CD14-positive monocyte (primary cell): ENCODE measurements at regions not wholly inside any gene's neighbourhood (a gene's known extent, or its start where the extent isn't known, plus 50 kb on each side); places are given as distances from the start of the nearest gene placed in this dataset.

Experiments used
- DNase-seq, 3 donors: peaks; one replicate each; pipeline ENCODE4 v3.0.0-alpha.2; 2011 to 2022
- H2AFZ ChIP-seq: 2 replicates; pipeline ENCODE4 v1.6.0; 2012; ENCODE audit warnings: mild to moderate bottlenecking, low read depth, low read length, inconsistent platforms; ENCODE audit not compliant: insufficient read depth, poor library complexity, severe bottlenecking
- H3K27ac ChIP-seq, 2 donors: 1 replicate in 1 of 2; 2 replicates in 1 of 2; pipeline ENCODE4 v1.5.1; 2012 to 2013; ENCODE audit warnings: low read length in 2 of 2, control low read depth in 1 of 2, inconsistent platforms in 1 of 2, low read depth in 1 of 2, mild to moderate bottlenecking in 1 of 2
- H3K27me3 ChIP-seq, 2 donors: one replicate each; pipeline versions ENCODE4 v1.6.0 to v1.6.1; 2011 to 2013; ENCODE audit warnings: low read length in 2 of 2; ENCODE audit not compliant: control insufficient read depth in 2 of 2, insufficient read depth in 2 of 2
- H3K36me3 ChIP-seq, 2 donors: replicated peaks in 1 of 2; 1 replicate in 1 of 2; 2 replicates in 1 of 2; pipeline versions ENCODE4 v1.5.1 to v1.6.1; 2012 to 2013; ENCODE audit warnings: low read length in 2 of 2, control low read depth in 1 of 2, inconsistent platforms in 1 of 2, mild to moderate bottlenecking in 1 of 2; ENCODE audit not compliant: insufficient read depth in 2 of 2, control insufficient read depth in 1 of 2
- H3K4me1 ChIP-seq, 2 donors: 1 replicate in 1 of 2; 2 replicates in 1 of 2; pipeline versions ENCODE4 v1.5.1 to v1.6.1; 2012 to 2013; ENCODE audit warnings: low read length in 2 of 2, control low read depth in 1 of 2, inconsistent platforms in 1 of 2, mild to moderate bottlenecking in 1 of 2, moderate library complexity in 1 of 2; ENCODE audit not compliant: insufficient read depth in 2 of 2, control insufficient read depth in 1 of 2
- H3K4me2 ChIP-seq: replicated peaks from 2 replicates; pipeline ENCODE3; 2012; ENCODE audit warnings: low read length, moderate library complexity, mild to moderate bottlenecking; ENCODE audit not compliant: poor library complexity, severe bottlenecking; ENCODE audit errors: extremely low read depth
- H3K4me3 ChIP-seq, 3 experiments: fragments of 200-600 bp in 1 of 3; sonication (generic) in 1 of 3; replicated peaks in 1 of 3; 1 replicate in 2 of 3; 2 replicates in 1 of 3; pipeline ENCODE4 v1.5.1; 2011 to 2013; ENCODE audit warnings: low read length in 3 of 3, mild to moderate bottlenecking in 3 of 3, control low read depth in 2 of 3, low read depth in 2 of 3, inconsistent platforms in 1 of 3, moderate library complexity in 1 of 3
- H3K79me2 ChIP-seq: 2 replicates; pipeline ENCODE4 v1.6.0; 2012; ENCODE audit warnings: mild to moderate bottlenecking, control low read depth, inconsistent platforms, low read length, moderate library complexity; ENCODE audit not compliant: insufficient read depth
- H3K9ac ChIP-seq: 2 replicates; pipeline ENCODE4 v1.6.0; 2017; ENCODE audit warnings: low read length, mild to moderate bottlenecking; ENCODE audit not compliant: insufficient read depth, poor library complexity, severe bottlenecking
- H3K9me3 ChIP-seq, 2 donors: replicated peaks in 1 of 2; 1 replicate in 1 of 2; 2 replicates in 1 of 2; pipeline versions ENCODE4 v1.5.1 to v1.6.1; 2012 to 2013; ENCODE audit warnings: low read length in 2 of 2, control low read depth in 1 of 2; ENCODE audit not compliant: control insufficient read depth in 1 of 2, insufficient read depth in 1 of 2
- H4K20me1 ChIP-seq: 2 replicates; pipeline ENCODE4 v1.6.0; 2012; ENCODE audit warnings: mild to moderate bottlenecking, low read length, control low read depth, moderate library complexity; ENCODE audit not compliant: insufficient read depth
- H3K27ac Mint-ChIP-seq, 7 donors: one replicate each; pipeline ENCODE4 v1.8.0; 2020; ENCODE audit warnings: mild to moderate bottlenecking in 7 of 7, mixed read lengths in 7 of 7, moderate library complexity in 6 of 7, inconsistent platforms in 2 of 7
- H3K27me3 Mint-ChIP-seq, 3 donors: one replicate each; pipeline ENCODE4 v1.8.0; 2021 to 2022; ENCODE audit warnings: low read depth in 3 of 3, mild to moderate bottlenecking in 3 of 3, mixed read lengths in 3 of 3, moderate library complexity in 3 of 3, inconsistent platforms in 1 of 3
- H3K36me3 Mint-ChIP-seq, 2 donors: one replicate each; pipeline ENCODE4 v1.8.0; 2020; ENCODE audit warnings: mixed read lengths in 2 of 2, inconsistent platforms in 1 of 2, mild to moderate bottlenecking in 1 of 2
- H3K4me1 Mint-ChIP-seq: one replicate; pipeline ENCODE4 v1.8.0; 2020; ENCODE audit warnings: mild to moderate bottlenecking, mixed read lengths
- H3K4me3 Mint-ChIP-seq, 2 donors: one replicate each; pipeline ENCODE4 v1.8.0; 2020; ENCODE audit warnings: mild to moderate bottlenecking in 2 of 2, mixed read lengths in 2 of 2, moderate library complexity in 1 of 2
- H3K9me3 Mint-ChIP-seq, 7 donors: one replicate each; pipeline ENCODE4 v1.8.0; 2020 to 2022; ENCODE audit warnings: mixed read lengths in 7 of 7, mild to moderate bottlenecking in 6 of 7, moderate library complexity in 6 of 7, inconsistent platforms in 2 of 7
- WGBS: methylation state at CpG from one replicate; pipeline ENCODE4 v1.1.5; 2013; ENCODE audit warnings: missing lambda C conversion rate; ENCODE audit not compliant: insufficient coverage; 5-methylcytosine and 5-hydroxymethylcytosine counted together
- intact Hi-C, 2 donors: fragments of 100-400 bp; cut with micrococcal nuclease; formaldehyde crosslinking; loops; one replicate each; pipeline versions ENCODE4 v1.15.0 to v1.15.1; 2023
- TF ChIP-seq, protein P1 (sequence below): fragments of 200-600 bp; IDR thresholded peaks from one replicate; pipeline ENCODE4 v1.8.0; 2022; ENCODE audit warnings: antibody characterized with exemption, mild to moderate bottlenecking

GRCh38 chr6:113047148-113047547 lies 700.0 kb downstream of the RFPL4B start:
- no peaks in the 10 kb centered on the region for H3K4me1 ChIP-seq
- no peak overlapping the region for H2AFZ ChIP-seq
- Mint-ChIP-seq H3K4me1 (peaks cover 2% of the 10 kb centered on the region), H3K27ac (no peak overlapping the region), H3K36me3 (no peaks in the 10 kb centered on the region), H3K9me3 (peaks cover 0 to 2% (median 0%) of the 10 kb centered on the region in 7 donors), H3K4me3 (no peak overlapping the region), H3K27me3 (peaks cover 0 to 4% (median 1%) of the 10 kb centered on the region in 3 donors)
- no CpG with 5 or more reads among the region's 1 CpG for WGBS
- DNase-seq, result no peak
- TF ChIP-seq, protein P1, sequence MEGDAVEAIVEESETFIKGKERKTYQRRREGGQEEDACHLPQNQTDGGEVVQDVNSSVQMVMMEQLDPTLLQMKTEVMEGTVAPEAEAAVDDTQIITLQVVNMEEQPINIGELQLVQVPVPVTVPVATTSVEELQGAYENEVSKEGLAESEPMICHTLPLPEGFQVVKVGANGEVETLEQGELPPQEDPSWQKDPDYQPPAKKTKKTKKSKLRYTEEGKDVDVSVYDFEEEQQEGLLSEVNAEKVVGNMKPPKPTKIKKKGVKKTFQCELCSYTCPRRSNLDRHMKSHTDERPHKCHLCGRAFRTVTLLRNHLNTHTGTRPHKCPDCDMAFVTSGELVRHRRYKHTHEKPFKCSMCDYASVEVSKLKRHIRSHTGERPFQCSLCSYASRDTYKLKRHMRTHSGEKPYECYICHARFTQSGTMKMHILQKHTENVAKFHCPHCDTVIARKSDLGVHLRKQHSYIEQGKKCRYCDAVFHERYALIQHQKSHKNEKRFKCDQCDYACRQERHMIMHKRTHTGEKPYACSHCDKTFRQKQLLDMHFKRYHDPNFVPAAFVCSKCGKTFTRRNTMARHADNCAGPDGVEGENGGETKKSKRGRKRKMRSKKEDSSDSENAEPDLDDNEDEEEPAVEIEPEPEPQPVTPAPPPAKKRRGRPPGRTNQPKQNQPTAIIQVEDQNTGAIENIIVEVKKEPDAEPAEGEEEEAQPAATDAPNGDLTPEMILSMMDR, result no peak
- no peak overlapping the region for H3K27ac ChIP-seq
- no peaks in the 10 kb centered on the region for H3K9me3 ChIP-seq
- no peaks in the 10 kb centered on the region for H4K20me1 ChIP-seq
- no peaks in the 10 kb centered on the region for H3K36me3 ChIP-seq
- no peak overlapping the region for H3K4me3 ChIP-seq
- no peak overlapping the region for H3K9ac ChIP-seq
- H3K79me2 ChIP-seq, result no peaks in the 10 kb centered on the region
- intact Hi-C loops, result no loop called here
- H3K4me2 ChIP-seq, result no peak overlapping the region
- H3K27me3 ChIP-seq, result no peaks in the 10 kb centered on the region

- Mint-ChIP-seq H3K4me1 (peaks cover 2% of the 10 kb centered on the region), H3K4me3 (no peak overlapping the region), H3K9me3 (no peaks in the 10 kb centered on the region), H3K36me3 (no peaks in the 10 kb centered on the region), H3K27ac (no peak overlapping the region), H3K27me3 (peaks cover 0 to 4% (median 1%) of the 10 kb centered on the region in 3 donors)
- H3K9ac ChIP-seq, result no peak overlapping the region
- H3K4me1 ChIP-seq, result no peaks in the 10 kb centered on the region
- no peak overlapping the region for H3K4me2 ChIP-seq
- WGBS, result 90% methylated on average over 1 of the region's 2 CpGs
- H3K9me3 ChIP-seq, result no peaks in the 10 kb centered on the region
- intact Hi-C loops, result no loop called here
- no peaks in the 10 kb centered on the region for H4K20me1 ChIP-seq
- H3K4me3 ChIP-seq, result no peak overlapping the region
- no peaks in the 10 kb centered on the region for H3K27me3 ChIP-seq
- TF ChIP-seq, protein P1, result no peak
- H3K36me3 ChIP-seq, result no peaks in the 10 kb centered on the region
- DNase-seq, result no peak
- no peak overlapping the region for H3K27ac ChIP-seq
- no peaks in the 10 kb centered on the region for H3K79me2 ChIP-seq
- no peak overlapping the region for H2AFZ ChIP-seq
These were observed 700.8 kb downstream of the RFPL4B start for GRCh38 chr6:113047932-113048331.
